ENCODE measurements at regions not wholly inside any gene's neighbourhood (a gene's known extent, or its start where the extent isn't known, plus 50 kb on each side); places are given as distances from the start of the nearest gene placed in this dataset.
"Not testable (repeated sequence)": the region's sequence is repeated elsewhere in the genome, so short reads cannot be mapped to it uniquely, and the experiment has no call there.

- DNase-seq = no peak
Measured at GRCh38 chr2:102871707-102872106, 109.9 kb downstream of the TMEM182 start.

GRCh38 chr2:102872388-102872787 is 110.6 kb downstream of the TMEM182 start:
- peak; percentile 4 for DNase-seq

DNA sequence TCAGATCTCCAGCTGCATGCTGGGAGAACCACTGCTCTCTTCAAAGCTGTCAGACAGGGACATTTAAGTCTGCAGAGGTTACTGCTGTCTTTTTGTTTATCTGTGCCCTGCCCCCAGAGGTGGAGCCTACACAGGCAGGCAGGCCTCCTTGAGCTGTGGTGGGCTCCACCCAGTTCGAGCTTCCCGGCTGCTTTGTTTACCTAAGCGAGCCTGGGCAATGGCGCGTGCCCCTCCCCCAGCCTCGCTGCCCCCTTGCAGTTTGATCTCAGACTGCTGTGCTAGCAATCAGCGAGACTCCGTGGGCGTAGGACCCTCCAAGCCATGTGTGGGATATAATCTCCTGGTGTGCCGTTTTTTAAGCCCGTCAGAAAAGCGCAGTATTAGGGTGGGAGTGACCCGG is 117.7 kb downstream of the TMEM182 start:
- DNase-seq = not testable (repeated sequence)

DNA sequence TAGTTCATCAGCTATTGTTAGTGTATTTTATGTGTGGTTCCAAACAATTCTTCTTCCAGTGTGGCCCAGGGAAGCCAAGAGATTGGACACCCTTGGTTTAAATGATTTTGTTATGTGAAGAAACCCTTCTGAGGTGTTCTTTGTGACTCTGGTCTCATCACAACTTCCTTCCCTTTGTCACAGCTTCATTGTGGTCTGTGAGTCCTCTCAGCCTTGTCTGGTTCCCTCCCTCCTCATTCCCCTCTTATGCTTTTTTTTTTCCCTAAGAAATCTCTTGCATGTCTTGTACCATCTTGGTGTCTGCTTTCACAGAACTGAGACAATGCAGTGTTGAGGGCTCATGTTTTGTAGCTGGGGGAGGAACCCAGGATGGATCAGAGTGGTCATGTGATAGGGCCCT is 118.9 kb downstream of the TMEM182 start:
- DNase-seq = no peak

GRCh38 chr2:102886216-102886893 is 124.5 kb downstream of the TMEM182 start:
- no peak for DNase-seq

DNA sequence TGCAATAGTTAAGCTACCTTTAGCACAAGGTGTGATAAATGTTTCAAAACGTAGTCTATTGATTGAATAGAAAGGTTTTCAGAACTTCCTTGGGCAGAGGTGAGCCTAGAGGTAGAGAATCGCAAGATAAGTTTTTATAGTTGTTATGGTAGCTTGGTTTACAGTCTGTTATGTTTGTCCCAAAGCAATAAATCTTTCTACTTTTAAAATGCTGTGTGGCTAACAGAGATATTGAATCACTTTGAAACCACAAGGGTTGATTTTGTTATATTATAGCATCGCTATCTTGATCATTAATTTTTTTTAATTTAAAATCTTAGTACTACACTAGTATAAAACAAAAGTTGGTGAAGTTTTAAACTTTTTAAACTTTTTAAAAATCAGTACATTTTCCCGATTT is 126.7 kb downstream of the TMEM182 start:
- no peak for DNase-seq

GRCh38 chr2:102891296-102891695 is 129.5 kb downstream of the TMEM182 start:
- no peak for DNase-seq

- DNase-seq = no peak
Measured at GRCh38 chr2:102892698-102893310, 131.0 kb downstream of the TMEM182 start.

GRCh38 chr2:102893870-102894269 is 132.0 kb downstream of the TMEM182 start:
- peak in 1 of 2 experiments; percentile 9 for DNase-seq

DNA sequence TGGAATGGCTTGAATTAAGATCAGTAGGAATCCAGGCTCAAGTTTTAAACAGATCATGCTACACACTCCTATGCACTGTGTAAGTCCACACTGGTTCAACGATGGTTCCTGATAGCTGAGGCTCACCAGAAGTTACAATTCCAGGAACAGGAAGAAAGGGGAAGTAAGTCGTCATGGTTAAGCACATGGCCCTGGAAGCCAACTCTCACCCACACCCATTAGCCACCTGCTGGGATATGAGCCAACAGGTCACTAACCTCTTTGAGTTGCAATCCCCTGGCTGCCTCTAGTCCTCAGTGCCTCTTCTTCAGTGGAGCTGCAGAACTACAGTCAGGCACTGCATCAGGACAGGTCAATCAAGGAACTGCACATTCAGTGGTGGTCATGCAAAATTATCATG is 133.5 kb downstream of the TMEM182 start:
- DNase-seq = no peak

DNA sequence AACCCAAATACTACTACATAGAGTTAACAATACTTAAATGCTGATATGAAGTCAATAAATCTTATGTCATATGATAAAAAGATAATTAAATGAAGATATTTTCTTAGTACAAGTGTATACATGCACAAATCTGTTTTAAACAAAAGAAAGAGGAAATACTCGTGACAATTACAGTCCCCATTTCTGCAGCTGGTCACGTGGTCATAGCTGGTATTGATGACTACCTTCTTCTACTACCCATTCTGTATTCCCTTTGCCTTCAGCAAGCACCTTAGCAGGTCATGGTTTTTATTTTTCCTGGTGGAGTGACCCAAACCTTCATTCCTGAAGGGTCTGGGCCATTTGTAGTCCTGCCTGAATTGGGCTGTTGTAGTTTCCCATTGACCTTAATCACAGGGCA is 147.4 kb downstream of the TMEM182 start:
- not testable (repeated sequence) for DNase-seq

DNA sequence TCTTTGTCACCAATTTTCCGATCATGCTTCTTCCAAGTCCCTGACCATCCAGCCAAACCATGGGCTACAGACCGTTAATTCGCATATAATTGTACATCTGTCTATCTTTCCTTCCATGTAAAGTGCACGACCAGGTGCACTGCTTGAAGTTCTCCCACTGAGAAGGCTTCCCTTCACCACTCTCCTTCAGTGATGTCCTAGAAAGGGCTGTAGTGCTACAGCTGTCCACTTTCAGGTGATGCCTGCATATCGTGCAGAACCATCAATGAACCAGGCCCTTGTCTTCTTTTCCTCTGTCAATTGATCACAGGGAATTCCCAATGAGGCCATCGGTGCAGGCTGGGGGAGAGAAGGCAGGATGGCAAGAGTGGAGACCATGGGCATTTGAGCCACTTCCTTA is 148.9 kb downstream of the TMEM182 start:
- DNase-seq = no peak

DNA sequence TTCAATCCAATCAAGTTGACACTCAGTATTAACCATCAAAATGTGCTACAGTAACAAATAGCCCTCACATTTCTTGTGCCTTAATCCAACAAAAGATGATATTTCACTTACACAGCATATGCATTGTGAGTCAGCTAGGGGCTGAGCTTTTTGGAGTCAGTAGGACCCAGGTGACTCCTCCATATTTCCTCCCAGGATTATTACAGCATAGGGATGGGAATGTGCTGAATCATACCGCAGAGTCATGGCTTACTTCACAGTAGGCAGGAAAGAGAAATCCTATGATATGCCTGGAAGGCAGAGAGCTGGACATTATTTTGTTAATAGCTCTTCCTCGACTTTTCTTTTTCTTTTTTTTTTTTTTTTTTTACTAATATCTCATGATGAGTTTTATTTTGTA is 153.3 kb downstream of the TMEM182 start:
- DNase-seq = no peak

- DNase-seq = no peak
Measured at GRCh38 chr2:102922321-102922720, 160.5 kb downstream of the TMEM182 start.

DNA sequence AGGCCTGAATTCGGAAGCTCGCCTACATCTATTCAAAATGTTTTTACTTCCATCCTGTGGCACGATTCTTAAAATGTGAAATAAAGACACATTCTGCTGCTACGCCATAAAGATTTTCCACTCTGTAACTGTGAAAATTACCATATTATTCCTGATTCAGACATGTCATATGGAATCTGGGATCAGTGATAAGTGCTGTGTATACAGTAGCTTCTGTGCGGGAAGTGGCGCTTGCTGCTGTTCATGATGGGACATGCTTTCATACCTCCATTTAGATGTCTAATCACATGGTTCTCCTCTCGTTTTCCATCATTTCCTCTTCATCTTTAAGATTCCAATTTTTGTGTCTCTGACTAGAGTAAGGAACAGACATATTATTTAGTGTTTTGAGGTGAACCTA is 163.2 kb downstream of the TMEM182 start:
- DNase-seq = no peak

DNA sequence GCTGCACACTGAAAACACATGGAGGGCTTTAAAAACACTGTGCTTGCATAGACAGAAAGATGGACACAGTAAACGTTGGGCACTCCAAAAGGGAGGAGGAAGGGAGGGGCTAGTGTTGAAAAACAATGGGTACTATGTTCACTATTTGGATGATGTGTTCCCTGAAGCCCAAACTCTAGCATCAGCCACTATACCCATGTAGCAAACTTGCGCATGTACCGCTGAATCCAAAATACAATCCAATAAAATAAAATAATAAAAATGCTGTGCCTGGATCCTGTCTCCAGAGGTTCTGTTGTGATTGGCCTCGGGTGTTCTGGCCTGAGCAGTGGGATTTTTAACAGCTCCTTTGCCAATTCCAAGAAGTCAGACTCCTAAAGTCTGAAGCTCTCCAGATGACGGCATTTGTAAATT is 166.0 kb downstream of the TMEM182 start:
- no peak for DNase-seq

GRCh38 chr2:102929721-102930120 is 167.9 kb downstream of the TMEM182 start:
- no peak for DNase-seq

GRCh38 chr2:102932501-102932900 is 170.7 kb downstream of the TMEM182 start:
- DNase-seq = no peak

DNA sequence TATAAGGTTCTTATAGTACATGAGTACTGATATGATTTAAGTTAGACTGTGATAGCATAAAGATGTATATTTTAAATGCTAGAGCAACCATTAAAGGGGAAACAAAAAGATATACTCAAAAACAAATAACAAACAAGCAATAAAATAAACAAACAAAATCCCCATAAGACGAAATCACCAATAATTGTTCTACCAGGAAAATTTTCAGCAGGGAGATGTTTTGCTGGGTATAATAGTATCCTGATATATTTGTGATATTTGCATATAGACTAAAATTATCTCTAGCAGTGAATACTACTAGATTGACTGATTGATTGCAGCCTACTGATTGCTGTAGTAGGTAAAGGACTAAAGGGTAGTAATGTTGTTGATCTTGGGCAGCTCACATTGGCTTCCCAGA is 177.4 kb downstream of the TMEM182 start:
- no peak for DNase-seq

GRCh38 chr2:102940684-102941083 is 178.9 kb downstream of the TMEM182 start:
- no peak for DNase-seq

- no peak for DNase-seq
Measured at GRCh38 chr2:102942107-102942506, 180.3 kb downstream of the TMEM182 start.

DNA sequence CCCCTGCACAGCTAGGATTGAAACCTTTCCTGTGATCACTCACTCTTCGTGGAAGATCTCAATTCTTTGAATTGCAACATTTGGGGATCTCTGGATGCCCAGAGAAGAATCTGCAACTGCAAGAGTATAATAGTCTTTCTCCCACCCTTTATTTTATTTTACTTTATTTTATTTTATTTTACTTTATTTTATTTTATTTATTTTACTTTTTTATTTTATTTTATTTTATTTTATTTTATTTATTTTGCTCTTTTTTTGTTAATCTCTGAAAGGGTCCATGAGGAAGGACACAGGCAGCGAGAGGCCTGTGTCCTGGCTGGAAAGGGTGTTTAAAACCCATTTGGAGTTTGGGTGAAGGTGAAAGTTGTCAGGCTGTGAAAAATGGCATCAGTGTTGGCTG is 181.4 kb downstream of the TMEM182 start:
- DNase-seq = no peak

DNA sequence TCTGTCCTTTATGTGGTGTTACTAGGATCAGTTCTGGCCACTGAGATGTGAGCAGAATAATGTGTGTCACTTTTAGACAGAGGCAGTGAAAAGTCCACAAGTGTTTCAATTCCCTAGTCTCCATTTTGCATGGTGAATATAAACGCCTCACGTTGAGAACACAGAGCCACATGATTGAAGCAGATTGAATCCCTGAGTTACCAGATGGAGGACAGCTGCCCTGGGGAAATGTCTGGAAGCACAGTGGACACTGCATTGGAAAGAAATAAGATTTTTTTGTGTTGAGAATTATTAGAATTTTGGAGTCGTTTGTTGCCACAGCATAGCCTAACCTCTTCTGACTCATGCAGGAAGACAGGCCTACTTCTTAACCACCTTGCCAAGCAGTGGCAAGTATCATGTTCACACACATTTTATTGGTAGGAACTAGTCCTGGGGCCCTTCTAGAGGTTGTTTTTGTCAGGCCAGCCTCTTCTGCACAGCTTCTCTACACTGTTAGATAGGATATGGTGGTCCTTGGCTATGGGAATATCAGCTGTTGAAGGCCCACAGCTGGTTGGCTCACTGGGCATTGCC is 188.6 kb downstream of the TMEM182 start:
- DNase-seq = no peak

DNA sequence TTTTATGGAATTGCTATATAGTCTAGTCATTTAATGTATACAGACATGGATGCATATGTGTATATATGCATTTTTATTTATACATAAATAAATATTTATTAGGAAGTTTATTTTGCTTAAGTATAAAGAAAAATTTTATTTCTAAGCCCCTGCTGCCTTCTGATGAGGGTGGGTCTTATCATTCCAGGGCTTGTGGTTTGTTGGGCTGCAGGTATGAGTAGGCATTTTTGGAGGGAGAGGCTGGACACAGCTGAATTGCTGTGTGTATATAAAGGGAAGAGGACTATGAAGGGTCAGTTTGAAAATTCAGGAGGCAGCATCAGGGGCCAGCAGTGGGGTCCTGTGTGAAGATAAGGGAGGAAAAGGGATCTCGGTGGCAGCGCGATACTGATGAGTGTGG is 189.4 kb downstream of the TMEM182 start:
- no peak for DNase-seq

DNA sequence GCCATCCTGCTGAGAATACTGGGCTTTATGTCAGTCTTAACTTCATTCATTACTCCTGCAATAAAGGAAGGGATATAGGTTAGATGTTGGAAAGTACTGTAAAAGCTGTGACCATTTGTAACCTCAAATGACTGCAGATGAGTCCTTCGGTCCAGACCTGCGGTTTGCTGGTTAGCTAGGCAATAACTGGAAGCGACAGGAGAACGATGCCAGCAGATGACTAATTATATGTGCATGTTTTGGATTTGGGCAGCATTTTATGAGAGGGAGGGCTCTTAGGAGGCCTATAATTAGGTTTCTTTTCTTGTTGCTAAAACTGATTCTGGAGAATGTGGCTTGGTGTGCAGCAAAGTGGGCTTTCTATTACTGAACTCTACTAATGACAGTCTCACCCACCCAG is 205.6 kb downstream of the TMEM182 start:
- no peak for DNase-seq
